Hepatocyte (in vitro differentiated cells): ENCODE measurements at regions not wholly inside any gene's neighbourhood (a gene's known extent, or its start where the extent isn't known, plus 50 kb on each side); places are given as distances from the start of the nearest gene placed in this dataset.
"Not testable (repeated sequence)": the region's sequence is repeated elsewhere in the genome, so short reads cannot be mapped to it uniquely, and the experiment has no call there.

Experiments
- DNase-seq: peaks from one replicate; pipeline ENCODE4 v3.0.0-alpha.2; 2016; ENCODE audit warnings: low spot score
- H2AFZ ChIP-seq: fragments of 200-600 bp; sonication (generic); 2 replicates; pipeline ENCODE4 v1.6.0; 2016; ENCODE audit warnings: antibody characterized with exemption, mild to moderate bottlenecking
- H3K27ac ChIP-seq: fragments of 200-600 bp; sonication (generic); 2 replicates; pipeline ENCODE4 v1.5.1; 2016; ENCODE audit warnings: mild to moderate bottlenecking
- H3K27me3 ChIP-seq: fragments of 200-600 bp; sonication (generic); 2 replicates; pipeline ENCODE4 v1.6.1; 2016
- H3K36me3 ChIP-seq: fragments of 200-600 bp; sonication (generic); replicated peaks from 2 replicates; pipeline ENCODE4 v1.5.1; 2016; ENCODE audit warnings: low read depth; ENCODE audit not compliant: insufficient read depth
- H3K4me1 ChIP-seq: fragments of 200-600 bp; sonication (generic); 2 replicates; pipeline ENCODE4 v1.5.1; 2016; ENCODE audit warnings: mild to moderate bottlenecking, moderate library complexity; ENCODE audit not compliant: insufficient read depth
- H3K4me2 ChIP-seq: fragments of 200-600 bp; sonication (generic); 2 replicates; pipeline ENCODE4 v1.6.0; 2016
- H3K4me3 ChIP-seq: fragments of 200-600 bp; sonication (generic); 2 replicates; pipeline ENCODE4 v1.5.1; 2016; ENCODE audit warnings: mild to moderate bottlenecking
- H3K79me2 ChIP-seq: fragments of 200-600 bp; sonication (generic); 2 replicates; pipeline ENCODE4 v1.6.0; 2017; ENCODE audit warnings: mild to moderate bottlenecking
- H3K9me2 ChIP-seq: fragments of 200-600 bp; sonication (generic); replicated peaks from 2 replicates; pipeline ENCODE4 v1.6.0; 2017; ENCODE audit warnings: mild to moderate bottlenecking; ENCODE audit not compliant: insufficient read depth
- H3K9me3 ChIP-seq: fragments of 200-600 bp; sonication (generic); 2 replicates; pipeline ENCODE4 v1.5.1; 2016; ENCODE audit warnings: low read depth, mild to moderate bottlenecking
- H4K20me1 ChIP-seq: fragments of 200-600 bp; sonication (generic); 2 replicates; pipeline ENCODE4 v1.6.0; 2016; ENCODE audit warnings: mild to moderate bottlenecking; ENCODE audit not compliant: insufficient read depth, poor library complexity, severe bottlenecking
- EZH2 ChIP-seq: fragments of 200-600 bp; sonication (generic); IDR thresholded peaks from 2 replicates; pipeline ENCODE4 v1.6.1; 2016; ENCODE audit warnings: antibody characterized with exemption, mild to moderate bottlenecking, borderline replicate concordance
- EZH2phosphoT487 ChIP-seq: fragments of 200-600 bp; sonication (generic); IDR thresholded peaks from one replicate; pipeline ENCODE4 v1.6.1; 2018; ENCODE audit warnings: antibody characterized with exemption, mild to moderate bottlenecking, low read depth, moderate library complexity; ENCODE audit not compliant: unreplicated experiment, severe bottlenecking
- WGBS: methylation state at CpG from one replicate; pipeline ENCODE4 v1.1.6; 2016; ENCODE audit warnings: low lambda C conversion rate; ENCODE audit errors: missing lambda C conversion rate; 5-methylcytosine and 5-hydroxymethylcytosine counted together
- TF ChIP-seq, protein P1 (sequence below): fragments of 200-600 bp; sonication (generic); IDR thresholded peaks from 2 replicates; pipeline ENCODE4 v1.5.1; 2016; ENCODE audit warnings: antibody characterized with exemption, mild to moderate bottlenecking; ENCODE audit not compliant: poor library complexity

DNA sequence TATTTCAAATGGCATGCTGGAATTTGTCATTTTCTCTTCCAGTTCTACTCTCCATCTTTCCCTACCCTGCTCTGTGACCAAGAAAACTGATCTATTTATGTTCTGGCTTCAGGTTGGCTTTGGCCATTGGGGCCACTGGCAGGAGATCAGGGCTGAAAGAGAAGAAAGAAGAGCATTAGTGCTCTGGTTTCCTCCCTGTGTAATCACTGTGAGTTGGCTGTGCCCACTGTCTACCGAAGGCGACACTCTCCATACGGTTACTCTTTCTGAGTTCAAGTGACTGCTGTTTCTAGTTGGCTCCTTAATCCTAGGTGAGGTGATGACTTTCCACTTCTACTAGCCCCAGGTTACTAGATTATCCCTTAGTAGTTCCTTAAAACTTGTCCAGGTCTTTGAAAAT, 372.6 kb downstream of the PRELID2 start:
- H3K27me3 ChIP-seq: no peaks in the 10 kb centered on the region
- no peaks in the 10 kb centered on the region for H3K79me2 ChIP-seq
- TF ChIP-seq, protein P1, sequence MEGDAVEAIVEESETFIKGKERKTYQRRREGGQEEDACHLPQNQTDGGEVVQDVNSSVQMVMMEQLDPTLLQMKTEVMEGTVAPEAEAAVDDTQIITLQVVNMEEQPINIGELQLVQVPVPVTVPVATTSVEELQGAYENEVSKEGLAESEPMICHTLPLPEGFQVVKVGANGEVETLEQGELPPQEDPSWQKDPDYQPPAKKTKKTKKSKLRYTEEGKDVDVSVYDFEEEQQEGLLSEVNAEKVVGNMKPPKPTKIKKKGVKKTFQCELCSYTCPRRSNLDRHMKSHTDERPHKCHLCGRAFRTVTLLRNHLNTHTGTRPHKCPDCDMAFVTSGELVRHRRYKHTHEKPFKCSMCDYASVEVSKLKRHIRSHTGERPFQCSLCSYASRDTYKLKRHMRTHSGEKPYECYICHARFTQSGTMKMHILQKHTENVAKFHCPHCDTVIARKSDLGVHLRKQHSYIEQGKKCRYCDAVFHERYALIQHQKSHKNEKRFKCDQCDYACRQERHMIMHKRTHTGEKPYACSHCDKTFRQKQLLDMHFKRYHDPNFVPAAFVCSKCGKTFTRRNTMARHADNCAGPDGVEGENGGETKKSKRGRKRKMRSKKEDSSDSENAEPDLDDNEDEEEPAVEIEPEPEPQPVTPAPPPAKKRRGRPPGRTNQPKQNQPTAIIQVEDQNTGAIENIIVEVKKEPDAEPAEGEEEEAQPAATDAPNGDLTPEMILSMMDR: no peak
- TF ChIP-seq EZH2phosphoT487: no peak
- TF ChIP-seq EZH2: no peak
- 96% methylated on average over 3 of the region's 3 CpGs for WGBS
- H2AFZ ChIP-seq: no peak overlapping the region
- H3K9me2 ChIP-seq: no peaks in the 10 kb centered on the region
- peaks cover 3% of the 10 kb centered on the region for H3K4me1 ChIP-seq
- no peaks in the 10 kb centered on the region for H4K20me1 ChIP-seq
- DNase-seq: no peak
- H3K9me3 ChIP-seq: no peaks in the 10 kb centered on the region
- no peak overlapping the region for H3K4me2 ChIP-seq
- H3K27ac ChIP-seq: no peak overlapping the region
- no peak overlapping the region for H3K4me3 ChIP-seq
- H3K36me3 ChIP-seq: no peaks in the 10 kb centered on the region

DNA sequence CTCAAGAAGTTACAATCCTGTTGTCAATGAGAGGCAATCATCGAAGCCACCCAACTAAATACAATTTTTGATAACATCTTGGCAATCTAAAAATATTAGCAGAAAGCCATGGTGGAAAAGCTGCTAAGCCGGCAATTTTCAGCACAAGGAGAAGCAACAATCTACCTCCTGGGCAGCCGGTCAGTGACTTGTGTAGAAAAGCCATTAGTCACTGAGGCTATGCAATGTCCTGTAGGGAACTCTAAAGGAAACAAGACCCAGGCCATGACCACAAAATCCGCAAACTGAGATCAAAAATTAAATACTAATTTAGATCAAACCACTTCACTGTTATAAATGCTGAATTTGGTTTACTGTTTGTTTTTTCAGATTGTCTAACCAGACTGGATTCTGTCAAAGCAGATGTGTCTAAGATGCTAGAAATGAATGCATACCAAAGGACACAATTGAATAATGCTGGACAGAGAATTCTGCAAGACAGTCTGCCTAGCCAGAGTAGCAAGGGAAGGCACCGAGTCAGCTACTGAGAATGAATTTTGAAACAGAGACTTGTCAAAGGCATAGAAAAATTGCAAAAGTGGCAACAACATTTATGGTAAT, 384.8 kb downstream of the PRELID2 start:
- H2AFZ ChIP-seq: no peak overlapping the region

DNA sequence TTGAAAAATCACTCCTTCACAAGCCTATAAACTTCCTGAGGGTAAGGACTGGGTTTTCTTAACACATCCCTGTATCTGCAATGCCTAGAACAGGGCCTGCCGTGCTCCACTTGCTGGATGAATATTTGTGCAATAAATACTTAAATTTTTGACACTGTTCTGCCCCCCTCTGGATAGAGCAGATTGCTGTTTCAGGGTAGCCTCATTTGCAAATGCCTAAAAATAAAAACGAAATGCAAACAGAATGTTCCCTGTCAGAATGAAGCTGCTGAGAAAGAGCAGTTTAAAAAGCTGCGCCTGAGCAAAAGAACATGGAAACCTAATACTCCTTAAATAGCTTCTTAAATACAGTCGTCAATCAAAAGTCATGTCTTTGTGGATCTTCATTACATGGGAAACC, 385.3 kb downstream of the PRELID2 start:
- no peaks in the 10 kb centered on the region for H4K20me1 ChIP-seq
- no peaks in the 10 kb centered on the region for H3K79me2 ChIP-seq
- no peak overlapping the region for H3K27ac ChIP-seq
- H2AFZ ChIP-seq: no peak overlapping the region
- H3K4me3 ChIP-seq: no peak overlapping the region
- TF ChIP-seq EZH2phosphoT487 (no peak), EZH2 (no peak)
- TF ChIP-seq, protein P1: no peak
- H3K4me2 ChIP-seq: no peak overlapping the region
- no peaks in the 10 kb centered on the region for H3K27me3 ChIP-seq
- no peak for DNase-seq
- 85% methylated on average over 4 of the region's 4 CpGs for WGBS
- no peaks in the 10 kb centered on the region for H3K4me1 ChIP-seq
- no peaks in the 10 kb centered on the region for H3K9me2 ChIP-seq
- no peaks in the 10 kb centered on the region for H3K36me3 ChIP-seq
- no peaks in the 10 kb centered on the region for H3K9me3 ChIP-seq

More for the DNA sequence above, 384.8 kb downstream of the PRELID2 start:
- H3K4me2 ChIP-seq: no peak overlapping the region
- H3K27me3 ChIP-seq: no peaks in the 10 kb centered on the region
- WGBS: 85% methylated on average over 5 of the region's 5 CpGs
- H3K4me1 ChIP-seq: no peaks in the 10 kb centered on the region
- H3K4me3 ChIP-seq: no peak overlapping the region
- no peaks in the 10 kb centered on the region for H4K20me1 ChIP-seq
- DNase-seq: no peak
- H3K9me3 ChIP-seq: no peaks in the 10 kb centered on the region
- TF ChIP-seq, protein P1: no peak
- TF ChIP-seq EZH2phosphoT487: no peak
- no peak for TF ChIP-seq EZH2
- H3K36me3 ChIP-seq: no peaks in the 10 kb centered on the region
- no peaks in the 10 kb centered on the region for H3K79me2 ChIP-seq
- no peaks in the 10 kb centered on the region for H3K9me2 ChIP-seq
- H3K27ac ChIP-seq: no peak overlapping the region

DNA sequence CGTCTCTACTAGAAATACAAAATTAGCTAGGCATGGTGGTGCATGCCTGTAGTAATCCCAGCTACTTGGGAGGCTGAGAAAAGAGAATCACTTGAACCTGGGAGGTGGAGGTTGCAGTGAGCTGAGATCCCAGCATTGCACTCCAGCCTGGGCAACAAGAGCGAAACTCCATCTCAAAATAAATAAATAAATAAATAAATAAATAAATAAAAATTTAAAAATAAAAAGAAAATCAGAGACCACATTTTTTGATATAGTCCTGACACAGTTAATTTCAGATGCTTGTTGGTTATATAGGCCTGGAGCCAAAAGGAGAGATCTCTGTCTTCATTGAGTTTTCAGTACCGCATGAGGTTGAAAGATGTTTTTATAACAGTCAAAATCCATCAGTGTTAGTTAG, 388.3 kb downstream of the PRELID2 start:
- H3K79me2 ChIP-seq, H3K9me3 ChIP-seq, H3K27me3 ChIP-seq, H3K4me3 ChIP-seq, H3K4me2 ChIP-seq, H3K9me2 ChIP-seq, H3K36me3 ChIP-seq, H3K4me1 ChIP-seq, DNase-seq, H3K27ac ChIP-seq, H4K20me1 ChIP-seq, H2AFZ ChIP-seq: not testable (repeated sequence)
- 97% methylated on average over 3 of the region's 3 CpGs for WGBS
